AG08396 (cell line): ENCODE measurements at regions not wholly inside any gene's neighbourhood (a gene's known extent, or its start where the extent isn't known, plus 50 kb on each side); places are given as distances from the start of the nearest gene placed in this dataset.

Source experiments
- DNase-seq: peaks from one replicate; pipeline ENCODE4 v3.0.0; 2012; ENCODE audit warnings: low spot score, mixed read lengths

GRCh38 chr10:129078346-129078745 is 388.7 kb upstream of the MGMT start:
- no peak for DNase-seq

DNA sequence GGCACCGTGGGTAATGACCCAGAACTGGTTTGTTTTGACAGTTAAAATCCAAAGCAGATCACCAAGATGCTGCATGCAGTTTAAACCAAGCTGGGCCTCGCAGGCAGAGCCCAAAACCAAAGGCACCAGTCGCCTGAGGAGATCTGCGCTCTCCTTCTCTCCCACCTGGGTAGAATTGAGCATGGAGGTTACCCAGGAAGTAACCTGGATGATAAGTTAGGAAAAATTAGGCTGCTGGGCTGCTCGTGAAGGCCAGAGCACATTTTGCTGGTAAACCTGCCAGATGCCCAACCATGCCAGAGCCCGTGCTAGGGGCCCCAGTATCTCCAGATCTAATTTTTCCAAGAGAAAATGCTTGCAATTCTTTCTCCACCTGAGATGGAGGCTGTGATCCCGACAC is 388.3 kb upstream of the MGMT start:
- DNase-seq: no peak

GRCh38 chr10:129079705-129080104 is 387.3 kb upstream of the MGMT start:
- no peak for DNase-seq

GRCh38 chr10:129085811-129086210 is 381.2 kb upstream of the MGMT start:
- no peak for DNase-seq

GRCh38 chr10:129089341-129089740 is 377.7 kb upstream of the MGMT start:
- no peak for DNase-seq

GRCh38 chr10:129090165-129090564 is 376.9 kb upstream of the MGMT start:
- no peak for DNase-seq

- DNase-seq: no peak
These were observed 376.2 kb upstream of the MGMT start for GRCh38 chr10:129090618-129091366.

- DNase-seq: no peak
These were observed 373.4 kb upstream of the MGMT start for GRCh38 chr10:129093641-129094040.

DNA sequence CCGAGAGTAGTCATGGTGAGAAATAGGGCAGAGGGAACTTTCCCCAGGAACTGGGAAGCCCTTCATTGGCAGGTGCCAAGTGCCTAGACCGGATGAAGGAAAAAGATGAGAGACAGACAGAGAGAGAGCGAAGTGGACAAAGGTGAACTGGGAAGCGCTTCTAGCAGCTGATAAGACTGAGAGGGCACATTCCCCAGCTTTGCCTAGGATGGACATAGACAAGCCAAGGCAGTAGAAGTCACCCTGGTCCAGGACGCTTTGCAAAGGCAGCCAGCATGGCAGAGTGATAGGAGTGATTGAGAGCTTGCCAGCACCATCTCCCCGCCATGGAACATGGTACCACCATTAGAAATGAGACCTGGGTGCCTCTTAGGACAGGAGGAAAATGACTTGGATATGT is 372.8 kb upstream of the MGMT start:
- DNase-seq: no peak

DNA sequence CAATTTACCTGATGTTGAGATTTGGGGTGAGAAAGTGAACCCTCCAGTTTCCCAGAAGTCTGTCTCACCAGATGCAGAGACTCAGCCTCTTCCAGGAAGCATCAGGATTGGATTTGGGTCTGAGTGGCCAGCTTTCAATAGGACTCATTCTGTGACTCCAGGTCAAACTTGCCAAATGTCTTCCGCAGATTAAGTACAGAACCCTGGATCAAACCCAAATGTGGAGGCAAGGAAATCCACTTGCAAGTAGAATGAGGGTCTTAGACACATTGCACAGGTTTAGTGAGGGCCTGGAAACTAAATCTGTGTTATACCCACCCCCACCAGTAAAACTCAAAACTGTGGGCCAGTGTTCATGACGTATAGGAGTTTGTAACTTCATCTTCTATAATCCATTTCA is 372.2 kb upstream of the MGMT start:
- no peak for DNase-seq

- no peak for DNase-seq
These were observed 371.4 kb upstream of the MGMT start for GRCh38 chr10:129095680-129096064.

DNA sequence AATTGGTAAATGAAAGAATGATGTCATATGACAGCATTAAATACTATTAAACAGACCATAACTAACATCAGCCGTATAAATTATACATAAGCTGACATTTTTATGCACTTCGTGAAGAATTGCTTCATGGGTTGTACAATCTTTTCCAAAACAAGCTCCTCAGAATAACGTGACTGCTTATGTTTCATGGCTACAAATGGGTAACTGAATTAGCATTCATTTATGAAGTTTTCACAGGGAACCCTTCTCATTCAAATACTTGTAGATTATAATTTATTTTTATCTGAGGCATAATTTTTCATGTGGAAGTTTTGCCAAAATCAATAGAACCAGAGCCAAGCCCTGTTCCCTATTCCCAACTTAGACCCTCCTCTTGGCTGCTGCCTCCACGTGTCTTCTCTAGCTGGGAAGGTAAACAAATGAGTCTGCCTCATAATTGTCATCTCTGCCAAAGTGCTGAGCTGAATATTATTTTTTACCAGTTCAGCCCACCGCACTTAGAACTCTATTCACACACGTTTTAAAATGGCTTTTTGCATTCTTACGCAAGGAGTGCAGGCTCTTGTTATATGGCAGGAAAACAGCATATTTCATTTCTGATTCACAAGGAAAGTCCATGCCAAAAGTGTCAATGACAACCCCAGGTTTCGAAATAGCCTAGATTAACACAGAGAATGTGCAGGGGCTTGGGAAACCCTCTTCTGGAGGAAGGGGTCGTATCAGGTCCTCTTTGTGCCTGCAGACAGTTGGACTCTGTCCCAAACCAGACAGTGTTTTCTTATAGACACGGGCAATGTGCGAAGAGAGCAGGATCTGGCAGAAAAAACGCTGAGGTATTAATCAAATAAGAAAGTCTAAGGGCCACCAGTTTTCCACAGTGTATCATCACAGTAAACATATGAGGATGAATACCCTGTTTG is 370.7 kb upstream of the MGMT start:
- no peak for DNase-seq

DNA sequence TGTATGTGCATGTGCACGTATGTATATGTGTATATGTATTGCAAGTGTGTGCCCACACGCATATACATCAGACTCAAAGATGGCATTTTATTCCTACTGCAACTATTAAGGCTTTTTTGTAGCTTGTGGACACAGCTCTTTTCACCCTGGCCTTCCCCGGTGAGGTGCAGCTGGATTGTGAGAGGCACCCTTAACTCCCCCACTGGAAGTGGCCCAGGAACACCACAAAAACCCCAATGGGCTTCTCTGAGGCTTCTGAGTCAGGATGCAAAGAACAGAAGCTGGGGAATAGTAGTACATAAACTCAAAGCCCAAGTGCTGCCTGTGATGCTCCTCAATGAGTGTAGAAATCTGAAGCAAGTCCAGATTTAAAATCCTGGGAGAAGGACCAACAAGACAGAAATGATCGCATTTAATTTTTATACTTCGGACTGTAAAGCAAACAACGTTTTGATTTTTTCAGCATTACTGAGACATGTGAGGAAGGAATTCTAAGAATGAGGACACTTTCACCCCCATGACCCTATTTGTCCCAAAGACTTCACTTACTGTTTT is 369.2 kb upstream of the MGMT start:
- no peak for DNase-seq

DNA sequence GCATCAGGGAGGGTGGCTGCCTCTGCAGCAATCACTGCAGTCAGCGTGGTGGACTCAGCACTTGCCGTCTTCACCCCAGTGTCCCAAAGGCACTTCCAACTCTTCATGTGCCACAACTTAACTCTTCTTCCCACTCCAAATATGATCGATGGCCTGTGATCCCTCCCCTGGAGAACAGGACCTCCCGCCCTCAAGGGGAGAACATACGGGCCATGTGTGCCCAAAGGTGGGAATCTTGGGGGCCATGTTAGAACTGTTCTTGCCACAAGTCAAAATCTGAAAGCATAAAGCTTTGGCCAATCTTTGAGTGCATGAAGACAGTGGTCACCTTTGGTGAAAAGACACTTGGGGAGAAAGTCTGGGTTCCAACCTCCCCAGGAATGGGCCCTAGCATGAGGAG is 368.5 kb upstream of the MGMT start:
- no peak for DNase-seq

- DNase-seq: no peak
These were observed 367.6 kb upstream of the MGMT start for GRCh38 chr10:129099486-129099885.

DNA sequence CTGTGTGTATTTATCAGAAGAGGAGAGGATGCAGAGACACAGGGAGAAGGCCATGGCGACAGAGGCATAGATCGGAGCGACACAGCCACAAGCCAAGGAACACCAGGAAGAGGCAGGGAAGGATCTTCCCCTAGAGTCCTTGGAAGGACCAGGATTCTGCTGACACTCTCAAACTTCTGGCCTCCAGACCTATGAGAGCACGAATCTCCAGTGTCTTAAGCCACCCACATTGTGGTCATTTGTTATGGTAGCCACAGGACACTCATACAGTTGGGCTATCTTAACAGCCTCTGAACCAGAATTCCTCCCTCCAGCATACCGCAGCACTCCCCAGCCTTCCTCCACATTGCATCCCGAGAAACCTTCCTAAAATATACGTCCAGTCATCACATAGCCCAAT is 367.0 kb upstream of the MGMT start:
- DNase-seq: no peak

GRCh38 chr10:129101232-129101980 is 365.6 kb upstream of the MGMT start:
- DNase-seq: no peak

DNA sequence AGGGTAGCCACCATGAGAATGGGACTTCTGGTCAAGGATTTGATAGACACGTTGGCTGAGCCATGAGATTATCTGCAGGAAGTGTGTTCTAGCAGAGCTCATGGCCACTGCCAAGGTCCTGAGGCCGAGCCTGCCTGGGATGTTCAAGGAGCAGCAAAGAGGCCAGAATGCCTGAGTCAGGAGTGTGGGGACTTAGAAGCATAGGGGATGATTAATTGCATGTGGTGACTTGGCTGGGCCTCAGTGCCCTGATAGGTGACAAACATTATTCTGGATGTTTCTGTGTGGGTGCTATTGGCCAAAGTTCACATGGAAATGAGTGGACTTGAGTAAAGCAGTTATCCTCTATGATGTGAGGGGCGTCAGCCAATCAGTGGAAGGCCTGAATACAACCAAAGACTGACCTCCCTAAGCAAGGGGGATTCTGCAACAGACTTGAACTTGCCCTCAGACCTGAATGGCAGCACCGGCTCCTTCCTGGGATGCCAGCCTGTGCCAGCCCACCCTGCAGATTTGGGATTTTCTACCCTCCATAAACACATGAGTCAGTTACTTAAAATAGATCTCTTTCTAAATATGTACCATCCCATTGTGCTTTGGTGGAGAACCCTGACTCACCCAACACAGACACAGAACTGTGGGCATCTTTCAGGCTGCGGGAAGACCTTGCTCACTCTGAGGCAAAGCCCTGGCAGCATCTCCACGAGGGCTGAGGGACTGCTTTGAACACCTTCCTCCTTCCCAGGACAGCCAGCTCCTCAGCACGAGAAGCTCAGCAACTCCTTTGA is 363.9 kb upstream of the MGMT start:
- no peak for DNase-seq

DNA sequence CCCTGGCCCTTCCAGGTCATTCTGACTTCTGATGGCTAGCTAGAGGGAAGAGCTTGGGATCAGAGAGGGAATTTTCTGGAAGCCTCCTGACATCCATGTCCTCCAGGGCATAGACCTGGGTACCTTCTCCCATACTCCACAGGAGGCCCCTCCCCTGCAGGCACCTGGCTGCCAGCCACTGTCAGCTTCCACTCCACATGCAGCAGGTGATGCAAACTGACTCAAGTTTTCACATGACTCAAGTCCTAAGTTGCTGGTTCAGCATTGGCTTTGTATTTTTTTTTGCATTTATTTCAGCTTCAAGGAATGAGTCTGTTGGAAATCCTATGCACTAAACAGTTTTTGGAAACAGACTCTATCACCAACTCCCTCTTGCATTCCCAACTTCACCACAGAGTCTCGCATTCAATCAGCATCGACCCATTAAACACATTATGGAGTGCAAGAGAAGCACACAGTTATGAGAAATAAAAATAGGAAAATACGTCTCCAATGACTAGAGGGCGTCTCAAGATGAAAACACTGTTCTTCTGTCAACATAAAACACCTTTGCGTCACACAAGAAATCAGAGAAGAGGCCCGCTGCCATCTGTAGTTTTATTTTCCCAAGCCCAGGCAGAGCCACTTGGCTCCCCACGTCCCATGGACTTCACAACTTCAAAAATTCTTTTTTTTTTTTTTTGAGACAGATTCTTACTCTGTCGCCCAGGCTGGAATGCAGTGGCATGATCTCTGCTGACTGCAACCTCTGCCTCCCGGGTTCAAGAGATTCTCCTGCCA is 362.6 kb upstream of the MGMT start:
- DNase-seq: no peak

GRCh38 chr10:129105266-129105665 is 361.8 kb upstream of the MGMT start:
- no peak for DNase-seq

GRCh38 chr10:129106314-129106713 is 360.7 kb upstream of the MGMT start:
- DNase-seq: no peak
